ENCODE measurements at regions not wholly inside any gene's neighbourhood (a gene's known extent, or its start where the extent isn't known, plus 50 kb on each side); places are given as distances from the start of the nearest gene placed in this dataset.
"Not testable (repeated sequence)": the region's sequence is repeated elsewhere in the genome, so short reads cannot be mapped to it uniquely, and the experiment has no call there.

- H3K4me3 Mint-ChIP-seq, result no peak overlapping the region
- H3K9me3 Mint-ChIP-seq, result peaks cover 2% of the 10 kb centered on the region
- no peaks in the 10 kb centered on the region for H3K4me1 Mint-ChIP-seq (ENCODE audit: low read depth)
- no peak for DNase-seq
- intact Hi-C loops (cut with micrococcal nuclease), result no loop called here
- no peak overlapping the region for H3K27ac Mint-ChIP-seq
- CTCF ChIA-PET, result no interaction called here
- H3K36me3 Mint-ChIP-seq (ENCODE audit: low read depth), result no peaks in the 10 kb centered on the region
- H3K27me3 Mint-ChIP-seq (ENCODE audit: low read depth), result no peaks in the 10 kb centered on the region
Observed at GRCh38 chr4:127012549-127012948, 620.2 kb upstream of the INTU start.

GRCh38 chr4:127015667-127016117 is 617.1 kb upstream of the INTU start:
- H3K36me3 Mint-ChIP-seq (ENCODE audit: low read depth), result no peaks in the 10 kb centered on the region
- H3K4me3 Mint-ChIP-seq, result no peak overlapping the region
- H3K9me3 Mint-ChIP-seq, result no peaks in the 10 kb centered on the region
- intact Hi-C loops (cut with micrococcal nuclease), result no loop called here
- CTCF ChIA-PET, result no interaction called here
- no peak overlapping the region for H3K27ac Mint-ChIP-seq
- no peak for DNase-seq
- no peaks in the 10 kb centered on the region for H3K4me1 Mint-ChIP-seq (ENCODE audit: low read depth)
- H3K27me3 Mint-ChIP-seq (ENCODE audit: low read depth), result no peaks in the 10 kb centered on the region

GRCh38 chr4:127018381-127018780 is 614.4 kb upstream of the INTU start:
- H3K36me3 Mint-ChIP-seq (ENCODE audit: low read depth), result no peaks in the 10 kb centered on the region
- H3K9me3 Mint-ChIP-seq, result no peaks in the 10 kb centered on the region
- DNase-seq, result no peak
- CTCF ChIA-PET, result no interaction called here
- no peak overlapping the region for H3K27ac Mint-ChIP-seq
- no peaks in the 10 kb centered on the region for H3K27me3 Mint-ChIP-seq (ENCODE audit: low read depth)
- H3K4me1 Mint-ChIP-seq (ENCODE audit: low read depth), result no peaks in the 10 kb centered on the region
- intact Hi-C loops (cut with micrococcal nuclease), result no loop called here
- H3K4me3 Mint-ChIP-seq, result no peak overlapping the region

- not testable (repeated sequence) for H3K27me3 Mint-ChIP-seq (ENCODE audit: low read depth)
Observed at GRCh38 chr4:127020831-127021230, 611.9 kb upstream of the INTU start.

GRCh38 chr4:127036296-127036695 is 596.5 kb upstream of the INTU start:
- DNase-seq, result no peak
- Mint-ChIP-seq H3K27me3 (ENCODE audit: low read depth) (no peaks in the 10 kb centered on the region), H3K27ac (no peak overlapping the region)

More at GRCh38 chr4:127020831-127021230, 611.9 kb upstream of the INTU start:
- H3K9me3 Mint-ChIP-seq; intact Hi-C loops (cut with micrococcal nuclease); H3K4me1 Mint-ChIP-seq (ENCODE audit: low read depth); DNase-seq; H3K27ac Mint-ChIP-seq; H3K36me3 Mint-ChIP-seq (ENCODE audit: low read depth); CTCF ChIA-PET; H3K4me3 Mint-ChIP-seq: not testable (repeated sequence)

GRCh38 chr4:127045861-127046260 is 586.9 kb upstream of the INTU start:
- CTCF ChIA-PET, result no interaction called here
- intact Hi-C loops (cut with micrococcal nuclease), result no loop called here
- Mint-ChIP-seq H3K27ac (no peak overlapping the region), H3K4me1 (ENCODE audit: low read depth) (no peaks in the 10 kb centered on the region), H3K27me3 (ENCODE audit: low read depth) (no peaks in the 10 kb centered on the region), H3K9me3 (peaks cover 1% of the 10 kb centered on the region), H3K36me3 (ENCODE audit: low read depth) (no peaks in the 10 kb centered on the region), H3K4me3 (no peak overlapping the region)
- DNase-seq, result no peak

More at GRCh38 chr4:127036296-127036695, 596.5 kb upstream of the INTU start:
- no peaks in the 10 kb centered on the region for H3K4me1 Mint-ChIP-seq (ENCODE audit: low read depth)
- H3K36me3 Mint-ChIP-seq (ENCODE audit: low read depth), result no peaks in the 10 kb centered on the region
- no peaks in the 10 kb centered on the region for H3K9me3 Mint-ChIP-seq
- intact Hi-C loops (cut with micrococcal nuclease), result no loop called here
- CTCF ChIA-PET, result no interaction called here
- H3K4me3 Mint-ChIP-seq, result no peak overlapping the region

GRCh38 chr4:127047930-127048329 is 584.8 kb upstream of the INTU start:
- CTCF ChIA-PET, result no interaction called here
- Mint-ChIP-seq H3K27me3 (ENCODE audit: low read depth) (no peaks in the 10 kb centered on the region), H3K27ac (no peak overlapping the region), H3K9me3 (peaks cover 1% of the 10 kb centered on the region), H3K36me3 (ENCODE audit: low read depth) (no peaks in the 10 kb centered on the region), H3K4me1 (ENCODE audit: low read depth) (no peaks in the 10 kb centered on the region), H3K4me3 (no peak overlapping the region)
- intact Hi-C loops (cut with micrococcal nuclease), result no loop called here
- DNase-seq, result no peak

GRCh38 chr4:127048376-127049044 is 584.2 kb upstream of the INTU start:
- no peak for DNase-seq
- Mint-ChIP-seq H3K4me3 (no peak overlapping the region), H3K27ac (no peak overlapping the region), H3K36me3 (ENCODE audit: low read depth) (no peaks in the 10 kb centered on the region), H3K4me1 (ENCODE audit: low read depth) (no peaks in the 10 kb centered on the region), H3K9me3 (peaks cover 1% of the 10 kb centered on the region), H3K27me3 (ENCODE audit: low read depth) (no peaks in the 10 kb centered on the region)
- CTCF ChIA-PET, result no interaction called here
- intact Hi-C loops (cut with micrococcal nuclease), result no loop called here

- Mint-ChIP-seq H3K36me3 (ENCODE audit: low read depth) (no peaks in the 10 kb centered on the region), H3K9me3 (peaks cover 3% of the 10 kb centered on the region), H3K4me1 (ENCODE audit: low read depth) (no peaks in the 10 kb centered on the region), H3K4me3 (no peak overlapping the region), H3K27me3 (ENCODE audit: low read depth) (no peaks in the 10 kb centered on the region), H3K27ac (no peak overlapping the region)
- DNase-seq, result no peak
- intact Hi-C loops (cut with micrococcal nuclease), result no loop called here
- CTCF ChIA-PET, result no interaction called here
Observed at GRCh38 chr4:127049526-127049925, 583.2 kb upstream of the INTU start.

GRCh38 chr4:127052742-127053141 is 580.0 kb upstream of the INTU start:
- Mint-ChIP-seq H3K36me3 (ENCODE audit: low read depth) (no peaks in the 10 kb centered on the region), H3K27me3 (ENCODE audit: low read depth) (no peaks in the 10 kb centered on the region), H3K4me3 (no peak overlapping the region), H3K27ac (no peak overlapping the region), H3K9me3 (peaks cover 15% of the 10 kb centered on the region), H3K4me1 (ENCODE audit: low read depth) (no peaks in the 10 kb centered on the region)
- CTCF ChIA-PET, result no interaction called here
- no peak for DNase-seq
- intact Hi-C loops (cut with micrococcal nuclease), result no loop called here

- CTCF ChIA-PET, result no interaction called here
- intact Hi-C loops (cut with micrococcal nuclease), result no loop called here
- no peaks in the 10 kb centered on the region for H3K36me3 Mint-ChIP-seq (ENCODE audit: low read depth)
- no peaks in the 10 kb centered on the region for H3K27me3 Mint-ChIP-seq (ENCODE audit: low read depth)
- H3K9me3 Mint-ChIP-seq, result peaks cover 17% of the 10 kb centered on the region
- no peaks in the 10 kb centered on the region for H3K4me1 Mint-ChIP-seq (ENCODE audit: low read depth)
- H3K4me3 Mint-ChIP-seq, result no peak overlapping the region
- no peak for DNase-seq
- no peak overlapping the region for H3K27ac Mint-ChIP-seq
Observed at GRCh38 chr4:127055357-127055756, 577.4 kb upstream of the INTU start.

GRCh38 chr4:127069675-127070074 is 563.1 kb upstream of the INTU start:
- DNase-seq, result no peak
- CTCF ChIA-PET, result interaction anchor here (0.7 kb wide), 1 partner anchor 20 kb away, joined by 3 read pairs; no protein-coding TSS in a partner anchor
- Mint-ChIP-seq H3K9me3 (peaks cover 3% of the 10 kb centered on the region), H3K36me3 (ENCODE audit: low read depth) (no peaks in the 10 kb centered on the region), H3K27me3 (ENCODE audit: low read depth) (no peaks in the 10 kb centered on the region), H3K4me3 (no peak overlapping the region), H3K27ac (no peak overlapping the region), H3K4me1 (ENCODE audit: low read depth) (no peaks in the 10 kb centered on the region)
- intact Hi-C loops (cut with micrococcal nuclease), result no loop called here

GRCh38 chr4:127071443-127071842 is 561.3 kb upstream of the INTU start:
- DNase-seq, result no peak

More at GRCh38 chr4:127071443-127071842, 561.3 kb upstream of the INTU start:
- Mint-ChIP-seq H3K27me3 (ENCODE audit: low read depth) (no peaks in the 10 kb centered on the region), H3K4me3 (no peak overlapping the region), H3K27ac (no peak overlapping the region), H3K36me3 (ENCODE audit: low read depth) (no peaks in the 10 kb centered on the region), H3K4me1 (ENCODE audit: low read depth) (no peaks in the 10 kb centered on the region), H3K9me3 (peaks cover 1% of the 10 kb centered on the region)
- CTCF ChIA-PET, result no interaction called here
- intact Hi-C loops (cut with micrococcal nuclease), result no loop called here
